Loucy (cell line): ENCODE measurements at regions not wholly inside any gene's neighbourhood (a gene's known extent, or its start where the extent isn't known, plus 50 kb on each side); places are given as distances from the start of the nearest gene placed in this dataset.

ENCODE experiments used
- H2AFZ ChIP-seq: fragments of 200-600 bp; sonication (generic); 2 replicates; pipeline ENCODE4 v1.6.0; 2016; ENCODE audit warnings: antibody characterized with exemption, mild to moderate bottlenecking, low read length, moderate library complexity
- H3F3A ChIP-seq: fragments of 200-600 bp; 2 replicates; pipeline ENCODE4 v1.6.0; 2016; ENCODE audit warnings: antibody characterized with exemption, low read depth, mild to moderate bottlenecking
- H3K27me3 ChIP-seq: fragments of 200-600 bp; sonication (generic); 2 replicates; pipeline ENCODE4 v1.6.1; 2014; ENCODE audit warnings: low read length, mild to moderate bottlenecking; ENCODE audit not compliant: insufficient read depth, poor library complexity, severe bottlenecking
- H3K36me3 ChIP-seq: fragments of 200-600 bp; sonication (generic); 2 replicates; pipeline ENCODE4 v1.6.1; 2016; ENCODE audit warnings: low read length; ENCODE audit not compliant: insufficient read depth
- H3K4me1 ChIP-seq: fragments of 200-600 bp; sonication (generic); 2 replicates; pipeline ENCODE4 v1.5.1; 2014; ENCODE audit warnings: low read length, mild to moderate bottlenecking; ENCODE audit not compliant: insufficient read depth, poor library complexity, severe bottlenecking
- H3K4me2 ChIP-seq: fragments of 200-600 bp; sonication (generic); 2 replicates; pipeline ENCODE4 v1.6.0; 2014; ENCODE audit warnings: antibody characterized with exemption, low read length, low read depth, mild to moderate bottlenecking; ENCODE audit not compliant: poor library complexity, severe bottlenecking
- H3K4me3 ChIP-seq: fragments of 200-600 bp; sonication (generic); 2 replicates; pipeline ENCODE4 v1.5.1; 2014; ENCODE audit warnings: low read length, mild to moderate bottlenecking, mixed read lengths; ENCODE audit not compliant: poor library complexity, severe bottlenecking
- H3K79me2 ChIP-seq: fragments of 200-600 bp; sonication (generic); 2 replicates; pipeline ENCODE4 v1.6.1; 2014; ENCODE audit warnings: low read length; ENCODE audit not compliant: insufficient read depth
- H3K9ac ChIP-seq: fragments of 200-600 bp; sonication (generic); 2 replicates; pipeline ENCODE4 v1.6.0; 2014; ENCODE audit warnings: mild to moderate bottlenecking, low read depth, low read length, moderate library complexity; ENCODE audit not compliant: poor library complexity, severe bottlenecking
- H3K9me2 ChIP-seq: fragments of 200-600 bp; sonication (generic); replicated peaks from 2 replicates; pipeline ENCODE4 v1.6.1; 2016; ENCODE audit warnings: low read depth, low read length, mixed read lengths
- H3K9me3 ChIP-seq: fragments of 200-600 bp; sonication (generic); 2 replicates; pipeline ENCODE4 v1.6.1; 2014; ENCODE audit warnings: mild to moderate bottlenecking, antibody characterized with exemption, low read length, low read depth; ENCODE audit not compliant: insufficient read depth
- H4K20me1 ChIP-seq: fragments of 200-600 bp; sonication (generic); 2 replicates; pipeline ENCODE4 v1.6.0; 2014; ENCODE audit warnings: antibody characterized with exemption, low read length, mild to moderate bottlenecking; ENCODE audit not compliant: insufficient read depth, poor library complexity, severe bottlenecking
- CTCF ChIP-seq: fragments of 200-600 bp; sonication (generic); conservative IDR thresholded peaks from 2 replicates; pipeline ENCODE4 v1.5.1; 2014; ENCODE audit warnings: mild to moderate bottlenecking, antibody characterized with exemption, low read length
- EZH2phosphoT487 ChIP-seq: fragments of 200-600 bp; IDR thresholded peaks from 2 replicates; pipeline ENCODE4 v1.6.1; 2018; ENCODE audit warnings: antibody characterized with exemption, mild to moderate bottlenecking, moderate library complexity, borderline replicate concordance

GRCh38 chr11:115776916-115777315 is 272.7 kb upstream of the CADM1 start:
- H3K79me2 ChIP-seq: no peaks in the 10 kb centered on the region
- no peaks in the 10 kb centered on the region for H3K9me2 ChIP-seq
- no peak overlapping the region for H3K4me3 ChIP-seq
- no peaks in the 10 kb centered on the region for H3K27me3 ChIP-seq
- H4K20me1 ChIP-seq: no peaks in the 10 kb centered on the region
- H3K4me2 ChIP-seq: no peak overlapping the region
- H3F3A ChIP-seq: no peaks in the 10 kb centered on the region
- no peak for TF ChIP-seq CTCF
- TF ChIP-seq EZH2phosphoT487: no peak
- no peak overlapping the region for H2AFZ ChIP-seq
- no peaks in the 10 kb centered on the region for H3K36me3 ChIP-seq
- H3K9ac ChIP-seq: no peak overlapping the region
- no peaks in the 10 kb centered on the region for H3K4me1 ChIP-seq
- H3K9me3 ChIP-seq: no peaks in the 10 kb centered on the region

GRCh38 chr11:115775846-115776245 is 271.6 kb upstream of the CADM1 start:
- TF ChIP-seq EZH2phosphoT487 (no peak), CTCF (no peak)
- no peak overlapping the region for H2AFZ ChIP-seq
- H3K4me3 ChIP-seq: no peak overlapping the region
- H3K79me2 ChIP-seq: no peaks in the 10 kb centered on the region
- H3K4me2 ChIP-seq: no peak overlapping the region
- H4K20me1 ChIP-seq: no peaks in the 10 kb centered on the region
- H3K27me3 ChIP-seq: no peaks in the 10 kb centered on the region
- H3K36me3 ChIP-seq: no peaks in the 10 kb centered on the region
- H3K4me1 ChIP-seq: no peaks in the 10 kb centered on the region
- H3K9me3 ChIP-seq: no peaks in the 10 kb centered on the region
- no peak overlapping the region for H3K9ac ChIP-seq
- H3F3A ChIP-seq: no peaks in the 10 kb centered on the region
- H3K9me2 ChIP-seq: no peaks in the 10 kb centered on the region

- H3K79me2 ChIP-seq: no peaks in the 10 kb centered on the region
- H3K4me2 ChIP-seq: no peak overlapping the region
- no peak for TF ChIP-seq EZH2phosphoT487
- no peaks in the 10 kb centered on the region for H3K27me3 ChIP-seq
- H4K20me1 ChIP-seq: no peaks in the 10 kb centered on the region
- H3K4me3 ChIP-seq: no peak overlapping the region
- no peaks in the 10 kb centered on the region for H3F3A ChIP-seq
- no peaks in the 10 kb centered on the region for H3K4me1 ChIP-seq
- no peaks in the 10 kb centered on the region for H3K9me3 ChIP-seq
- H2AFZ ChIP-seq: no peak overlapping the region
- no peak overlapping the region for H3K9ac ChIP-seq
- no peaks in the 10 kb centered on the region for H3K36me3 ChIP-seq
- no peaks in the 10 kb centered on the region for H3K9me2 ChIP-seq
Measured at GRCh38 chr11:115774756-115775155, 270.5 kb upstream of the CADM1 start.

- Histone ChIP-seq H3K4me3 (no peak overlapping the region), H3K36me3 (no peaks in the 10 kb centered on the region), H3K9ac (no peak overlapping the region), H2AFZ (no peak overlapping the region), H3K4me1 (no peaks in the 10 kb centered on the region), H3K9me3 (no peaks in the 10 kb centered on the region), H3K79me2 (no peaks in the 10 kb centered on the region), H3K4me2 (no peak overlapping the region), H3K9me2 (no peaks in the 10 kb centered on the region), H3K27me3 (no peaks in the 10 kb centered on the region), H3F3A (no peaks in the 10 kb centered on the region), H4K20me1 (no peaks in the 10 kb centered on the region)
- TF ChIP-seq CTCF: no peak
- TF ChIP-seq EZH2phosphoT487: no peak
Measured at GRCh38 chr11:115769891-115770290, 265.7 kb upstream of the CADM1 start.
